ENCODE measurements at regions not wholly inside any gene's neighbourhood (a gene's known extent, or its start where the extent isn't known, plus 50 kb on each side); places are given as distances from the start of the nearest gene placed in this dataset.

DNA sequence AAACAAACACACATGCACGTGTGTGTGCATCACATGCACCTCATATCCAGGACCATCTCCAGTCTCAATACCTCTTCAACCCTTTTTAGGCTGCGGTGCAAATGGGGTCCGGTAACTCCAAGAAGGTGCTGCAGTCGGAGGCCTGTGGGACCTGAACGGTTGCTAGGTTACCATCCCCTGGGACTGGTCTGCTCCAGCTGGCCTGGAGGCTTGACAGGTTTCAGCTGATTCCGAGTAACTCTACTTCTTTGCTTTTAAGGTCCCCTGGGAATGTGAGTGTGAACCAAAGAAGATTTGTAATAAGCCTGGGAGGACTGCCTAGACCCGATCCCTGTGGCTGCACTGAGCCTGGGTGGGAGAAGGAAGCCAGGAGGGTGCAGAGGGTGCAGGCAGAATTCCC lies 117.5 kb downstream of the CCNA1 start:
- peak; percentile 41 for ATAC-seq (ENCODE audit: low read depth)
- intact Hi-C loops (cut with micrococcal nuclease) = no loop called here

DNA sequence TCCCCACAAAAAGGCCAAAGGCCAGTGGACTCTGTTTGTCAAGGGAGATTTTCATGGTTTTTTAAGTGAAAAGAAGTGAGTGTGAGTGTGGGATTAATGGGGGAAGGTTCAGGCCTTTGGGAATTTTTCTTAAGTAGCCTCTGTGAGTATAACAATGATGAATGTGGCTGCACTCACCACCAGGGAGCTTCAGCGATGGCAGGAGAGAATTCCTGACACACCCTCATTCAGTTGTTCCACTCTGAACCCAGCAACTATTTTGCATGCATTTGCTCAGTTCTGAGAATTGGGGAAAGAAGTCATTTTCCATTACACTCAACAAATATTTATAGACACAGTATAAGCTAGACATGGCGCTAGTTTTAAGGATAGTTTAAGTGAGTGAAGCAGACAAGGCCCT lies 117.9 kb downstream of the CCNA1 start:
- H3K36me3 ChIP-seq (replicated peaks in 1 of 2; ENCODE audit: control extremely low read depth in 1 of 2, control insufficient read depth in 1 of 2, extremely low read depth in 1 of 2, insufficient read depth in 2 of 2, low read length in 1 of 2) = no peaks in the 10 kb centered on the region
- no peaks in the 10 kb centered on the region for H4K20me1 ChIP-seq (ENCODE audit: control insufficient read depth, insufficient read depth, low read length, poor library complexity, severe bottlenecking)
- Mint-ChIP-seq H3K4me3 (no peak overlapping the region), H3K9me3 (ENCODE audit: insufficient read depth) (no peaks in the 10 kb centered on the region), H3K27me3 (peaks cover 4% of the 10 kb centered on the region), H3K27ac (no peak overlapping the region), H3K4me1 (peaks cover 48% of the 10 kb centered on the region)
- ChIA-PET CTCF (no interaction called here), POLR2A (no interaction called here)
- H2AFZ ChIP-seq (ENCODE audit: insufficient read depth, low read depth, low read length, poor library complexity, severe bottlenecking) = no peak overlapping the region
- no peak overlapping the region for H3K4me3 ChIP-seq (ENCODE audit: control extremely low read depth in 1 of 5, extremely low read depth in 1 of 5, insufficient read depth in 1 of 5, low read depth in 2 of 5, low read length in 4 of 5)
- TF ChIP-seq CTCF (IDR thresholded peaks at IDR 0.05) = no peak
- no peak for TF ChIP-seq EZH2 (IDR thresholded peaks at IDR 0.05; ENCODE audit: borderline replicate concordance, insufficient read depth, low read depth, low read length, poor library complexity, severe bottlenecking)
- H3K4me2 ChIP-seq (replicated peaks; ENCODE audit: low read depth, low read length, poor library complexity, severe bottlenecking) = peak overlapping the region; percentile 29
- H3K9me3 ChIP-seq (ENCODE audit: control extremely low read depth in 1 of 3, control insufficient read depth in 2 of 3, insufficient read depth in 1 of 3, low read length in 2 of 3) = no peaks in the 10 kb centered on the region
- no peaks in the 10 kb centered on the region for H3K27me3 ChIP-seq (replicated peaks in 1 of 4; ENCODE audit: control extremely low read depth in 1 of 4, control insufficient read depth in 3 of 4, insufficient read depth in 4 of 4, low read length in 3 of 4)
- whole genome bisulfite sequencing (ENCODE audit: insufficient coverage) = no CpG with 5 or more reads among the region's 2 CpGs
- H3K9ac ChIP-seq (ENCODE audit: low read length) = no peak overlapping the region
- ATAC-seq (ENCODE audit: low read depth) (no peak), DNase-seq (no peak)
- intact Hi-C loops (cut with micrococcal nuclease) = no loop called here
- peaks cover 29 to 35% of the 10 kb centered on the region in 2 donors for H3K4me1 ChIP-seq (ENCODE audit: control insufficient read depth in 2 of 2, insufficient read depth in 2 of 2, low read length in 2 of 2)
- no peak overlapping the region for H3K27ac ChIP-seq (ENCODE audit: low read length in 2 of 2)
- H3K79me2 ChIP-seq (ENCODE audit: control insufficient read depth, insufficient read depth, low read length) = no peaks in the 10 kb centered on the region

More for the DNA sequence above, 117.5 kb downstream of the CCNA1 start:
- CTCF ChIA-PET = no interaction called here
- no peak for DNase-seq
- Histone ChIP-seq H3K4me2 (replicated peaks; ENCODE audit: low read depth, low read length, poor library complexity, severe bottlenecking) (peak overlapping the region; percentile 29), H3K79me2 (ENCODE audit: control insufficient read depth, insufficient read depth, low read length) (no peaks in the 10 kb centered on the region), H3K4me1 (ENCODE audit: control insufficient read depth in 2 of 2, insufficient read depth in 2 of 2, low read length in 2 of 2) (peaks cover 27 to 35% of the 10 kb centered on the region in 2 donors), H3K36me3 (replicated peaks in 1 of 2; ENCODE audit: control extremely low read depth in 1 of 2, control insufficient read depth in 1 of 2, extremely low read depth in 1 of 2, insufficient read depth in 2 of 2, low read length in 1 of 2) (no peaks in the 10 kb centered on the region), H3K9me3 (ENCODE audit: control extremely low read depth in 1 of 3, control insufficient read depth in 2 of 3, insufficient read depth in 1 of 3, low read length in 2 of 3) (no peaks in the 10 kb centered on the region), H3K9ac (ENCODE audit: low read length) (no peak overlapping the region), H4K20me1 (ENCODE audit: control insufficient read depth, insufficient read depth, low read length, poor library complexity, severe bottlenecking) (no peaks in the 10 kb centered on the region), H3K4me3 (ENCODE audit: control extremely low read depth in 1 of 5, extremely low read depth in 1 of 5, insufficient read depth in 1 of 5, low read depth in 2 of 5, low read length in 4 of 5) (no peak overlapping the region), H2AFZ (ENCODE audit: insufficient read depth, low read depth, low read length, poor library complexity, severe bottlenecking) (no peak overlapping the region), H3K27ac (ENCODE audit: low read length in 2 of 2) (no peak overlapping the region), H3K27me3 (replicated peaks in 1 of 4; ENCODE audit: control extremely low read depth in 1 of 4, control insufficient read depth in 3 of 4, insufficient read depth in 4 of 4, low read length in 3 of 4) (no peaks in the 10 kb centered on the region)
- TF ChIP-seq EZH2 (IDR thresholded peaks at IDR 0.05; ENCODE audit: borderline replicate concordance, insufficient read depth, low read depth, low read length, poor library complexity, severe bottlenecking) (no peak), CTCF (IDR thresholded peaks at IDR 0.05) (no peak)
- no peak overlapping the region for H3K27ac Mint-ChIP-seq
- H3K4me1 Mint-ChIP-seq = peaks cover 44% of the 10 kb centered on the region
- POLR2A ChIA-PET = no interaction called here
- WGBS (ENCODE audit: insufficient coverage) = 7% methylated on average over 5 of the region's 7 CpGs
- H3K9me3 Mint-ChIP-seq (ENCODE audit: insufficient read depth) = no peaks in the 10 kb centered on the region
- peaks cover 4% of the 10 kb centered on the region for H3K27me3 Mint-ChIP-seq
- H3K4me3 Mint-ChIP-seq = no peak overlapping the region

Data from B cell (primary cell).